ENCODE measurements at regions not wholly inside any gene's neighbourhood (a gene's known extent, or its start where the extent isn't known, plus 50 kb on each side); places are given as distances from the start of the nearest gene placed in this dataset.

DNA sequence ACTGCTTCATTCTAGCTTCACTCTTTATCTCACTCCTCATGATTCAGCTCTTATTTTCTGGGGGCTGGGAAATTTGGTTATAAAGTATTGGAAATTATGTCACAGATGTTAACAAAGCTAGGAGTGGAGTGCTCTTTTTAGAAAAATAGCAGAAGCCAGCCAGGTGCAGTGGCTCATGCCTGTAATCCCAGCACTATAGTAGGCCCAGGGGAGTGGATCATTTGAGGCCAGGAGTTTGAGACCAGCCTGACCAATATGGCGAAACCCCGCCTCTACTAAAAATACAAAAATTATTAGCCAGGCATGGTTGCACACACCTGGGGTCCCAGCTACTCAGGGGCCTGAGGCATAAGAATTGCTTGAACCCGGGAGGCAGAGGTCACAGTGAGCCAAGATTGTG lies 97.2 kb upstream of the GUCY1A1 start:
- no peak for DNase-seq (ENCODE audit: low read depth, low spot score)
- Histone ChIP-seq H3K9ac (ENCODE audit: insufficient read length, low read depth) (no peak overlapping the region), H3K4me1 (ENCODE audit: insufficient read depth, insufficient read length) (no peaks in the 10 kb centered on the region), H3K36me3 (ENCODE audit: insufficient read depth, insufficient read length, low read length) (no peaks in the 10 kb centered on the region), H3K4me3 (ENCODE audit: insufficient read length, low read depth) (no peak overlapping the region), H3K9me3 (ENCODE audit: insufficient read depth, low read length) (no peaks in the 10 kb centered on the region), H3K27me3 (ENCODE audit: insufficient read depth, insufficient read length) (no peaks in the 10 kb centered on the region)
- TF ChIP-seq SUZ12 (IDR thresholded peaks at IDR 0.05; ENCODE audit: extremely low read depth, insufficient read depth, insufficient read length), result no peak
- no peak for TF ChIP-seq ZNF274 (IDR thresholded peaks at IDR 0.05; ENCODE audit: low read depth, low read length)
- no peak for TF ChIP-seq YY1 (IDR thresholded peaks at IDR 0.05; ENCODE audit: insufficient read depth, insufficient read length)

- Histone ChIP-seq H3K9me3 (ENCODE audit: insufficient read depth, low read length) (no peaks in the 10 kb centered on the region), H3K4me1 (ENCODE audit: insufficient read depth, insufficient read length) (no peaks in the 10 kb centered on the region), H3K27me3 (ENCODE audit: insufficient read depth, insufficient read length) (no peaks in the 10 kb centered on the region), H3K9ac (ENCODE audit: insufficient read length, low read depth) (no peak overlapping the region), H3K36me3 (ENCODE audit: insufficient read depth, insufficient read length, low read length) (no peaks in the 10 kb centered on the region), H3K4me3 (ENCODE audit: insufficient read length, low read depth) (no peak overlapping the region)
- TF ChIP-seq ZNF274 (IDR thresholded peaks at IDR 0.05; ENCODE audit: low read depth, low read length), result no peak
- TF ChIP-seq SUZ12 (IDR thresholded peaks at IDR 0.05; ENCODE audit: extremely low read depth, insufficient read depth, insufficient read length), result no peak
- no peak for TF ChIP-seq YY1 (IDR thresholded peaks at IDR 0.05; ENCODE audit: insufficient read depth, insufficient read length)
- DNase-seq (ENCODE audit: low read depth, low spot score), result no peak
Observed at GRCh38 chr4:155568641-155569220, 97.9 kb upstream of the GUCY1A1 start.

- no peaks in the 10 kb centered on the region for H3K27me3 ChIP-seq (ENCODE audit: insufficient read depth, insufficient read length)
- H3K36me3 ChIP-seq (ENCODE audit: insufficient read depth, insufficient read length, low read length), result no peaks in the 10 kb centered on the region
- no peak overlapping the region for H3K4me3 ChIP-seq (ENCODE audit: insufficient read length, low read depth)
- no peaks in the 10 kb centered on the region for H3K9me3 ChIP-seq (ENCODE audit: insufficient read depth, low read length)
- no peak overlapping the region for H3K9ac ChIP-seq (ENCODE audit: insufficient read length, low read depth)
- no peak for DNase-seq (ENCODE audit: low read depth, low spot score)
- TF ChIP-seq YY1 (IDR thresholded peaks at IDR 0.05; ENCODE audit: insufficient read depth, insufficient read length) (no peak), SUZ12 (IDR thresholded peaks at IDR 0.05; ENCODE audit: extremely low read depth, insufficient read depth, insufficient read length) (no peak), ZNF274 (IDR thresholded peaks at IDR 0.05; ENCODE audit: low read depth, low read length) (no peak)
- no peaks in the 10 kb centered on the region for H3K4me1 ChIP-seq (ENCODE audit: insufficient read depth, insufficient read length)
Observed at GRCh38 chr4:155566354-155566753, 100.3 kb upstream of the GUCY1A1 start.

GRCh38 chr4:155565776-155566175 lies 100.9 kb upstream of the GUCY1A1 start:
- Histone ChIP-seq H3K36me3 (ENCODE audit: insufficient read depth, insufficient read length, low read length) (no peaks in the 10 kb centered on the region), H3K4me3 (ENCODE audit: insufficient read length, low read depth) (no peak overlapping the region), H3K27me3 (ENCODE audit: insufficient read depth, insufficient read length) (no peaks in the 10 kb centered on the region), H3K9ac (ENCODE audit: insufficient read length, low read depth) (no peak overlapping the region), H3K4me1 (ENCODE audit: insufficient read depth, insufficient read length) (no peaks in the 10 kb centered on the region), H3K9me3 (ENCODE audit: insufficient read depth, low read length) (no peaks in the 10 kb centered on the region)
- TF ChIP-seq SUZ12 (IDR thresholded peaks at IDR 0.05; ENCODE audit: extremely low read depth, insufficient read depth, insufficient read length) (no peak), YY1 (IDR thresholded peaks at IDR 0.05; ENCODE audit: insufficient read depth, insufficient read length) (no peak), ZNF274 (IDR thresholded peaks at IDR 0.05; ENCODE audit: low read depth, low read length) (no peak)
- DNase-seq (ENCODE audit: low read depth, low spot score), result no peak

GRCh38 chr4:155565330-155565729 lies 101.3 kb upstream of the GUCY1A1 start:
- no peak for DNase-seq (ENCODE audit: low read depth, low spot score)
- TF ChIP-seq SUZ12 (IDR thresholded peaks at IDR 0.05; ENCODE audit: extremely low read depth, insufficient read depth, insufficient read length), result no peak
- no peak for TF ChIP-seq YY1 (IDR thresholded peaks at IDR 0.05; ENCODE audit: insufficient read depth, insufficient read length)
- no peak for TF ChIP-seq ZNF274 (IDR thresholded peaks at IDR 0.05; ENCODE audit: low read depth, low read length)
- no peaks in the 10 kb centered on the region for H3K4me1 ChIP-seq (ENCODE audit: insufficient read depth, insufficient read length)

GRCh38 chr4:155564880-155565279 lies 101.8 kb upstream of the GUCY1A1 start:
- H3K9me3 ChIP-seq (ENCODE audit: insufficient read depth, low read length), result no peaks in the 10 kb centered on the region
- DNase-seq (ENCODE audit: low read depth, low spot score), result no peak
- H3K4me1 ChIP-seq (ENCODE audit: insufficient read depth, insufficient read length), result no peaks in the 10 kb centered on the region
- no peak overlapping the region for H3K4me3 ChIP-seq (ENCODE audit: insufficient read length, low read depth)
- H3K36me3 ChIP-seq (ENCODE audit: insufficient read depth, insufficient read length, low read length), result no peaks in the 10 kb centered on the region
- no peaks in the 10 kb centered on the region for H3K27me3 ChIP-seq (ENCODE audit: insufficient read depth, insufficient read length)
- no peak for TF ChIP-seq SUZ12 (IDR thresholded peaks at IDR 0.05; ENCODE audit: extremely low read depth, insufficient read depth, insufficient read length)
- no peak for TF ChIP-seq YY1 (IDR thresholded peaks at IDR 0.05; ENCODE audit: insufficient read depth, insufficient read length)
- TF ChIP-seq ZNF274 (IDR thresholded peaks at IDR 0.05; ENCODE audit: low read depth, low read length), result no peak
- no peak overlapping the region for H3K9ac ChIP-seq (ENCODE audit: insufficient read length, low read depth)

More at GRCh38 chr4:155565330-155565729, 101.3 kb upstream of the GUCY1A1 start:
- no peaks in the 10 kb centered on the region for H3K9me3 ChIP-seq (ENCODE audit: insufficient read depth, low read length)
- H3K9ac ChIP-seq (ENCODE audit: insufficient read length, low read depth), result no peak overlapping the region
- no peaks in the 10 kb centered on the region for H3K27me3 ChIP-seq (ENCODE audit: insufficient read depth, insufficient read length)
- no peaks in the 10 kb centered on the region for H3K36me3 ChIP-seq (ENCODE audit: insufficient read depth, insufficient read length, low read length)
- H3K4me3 ChIP-seq (ENCODE audit: insufficient read length, low read depth), result no peak overlapping the region

- no peak for DNase-seq (ENCODE audit: low read depth, low spot score)
- TF ChIP-seq YY1 (IDR thresholded peaks at IDR 0.05; ENCODE audit: insufficient read depth, insufficient read length) (no peak), SUZ12 (IDR thresholded peaks at IDR 0.05; ENCODE audit: extremely low read depth, insufficient read depth, insufficient read length) (no peak), ZNF274 (IDR thresholded peaks at IDR 0.05; ENCODE audit: low read depth, low read length) (no peak)
Observed at GRCh38 chr4:155564086-155564485, 102.6 kb upstream of the GUCY1A1 start.

More at GRCh38 chr4:155564086-155564485, 102.6 kb upstream of the GUCY1A1 start:
- no peaks in the 10 kb centered on the region for H3K27me3 ChIP-seq (ENCODE audit: insufficient read depth, insufficient read length)
- H3K9ac ChIP-seq (ENCODE audit: insufficient read length, low read depth), result no peak overlapping the region
- H3K9me3 ChIP-seq (ENCODE audit: insufficient read depth, low read length), result no peaks in the 10 kb centered on the region
- H3K4me1 ChIP-seq (ENCODE audit: insufficient read depth, insufficient read length), result no peaks in the 10 kb centered on the region
- no peak overlapping the region for H3K4me3 ChIP-seq (ENCODE audit: insufficient read length, low read depth)
- H3K36me3 ChIP-seq (ENCODE audit: insufficient read depth, insufficient read length, low read length), result no peaks in the 10 kb centered on the region
